GM19438 (cell line): ENCODE measurements at regions not wholly inside any gene's neighbourhood (a gene's known extent, or its start where the extent isn't known, plus 50 kb on each side); places are given as distances from the start of the nearest gene placed in this dataset.
"Not testable (repeated sequence)": the region's sequence is repeated elsewhere in the genome, so short reads cannot be mapped to it uniquely, and the experiment has no call there.

ENCODE experiments used
- ATAC-seq: cut with Tn5 transposase; IDR thresholded peaks from one replicate; pipeline ENCODE4 v1.9.1; 2021; ENCODE audit warnings: low read depth; ENCODE audit not compliant: unreplicated experiment

GRCh38 chr2:199216253-199216652 is 241.5 kb downstream of the SATB2 start:
- ATAC-seq, result peak; percentile 70

- ATAC-seq, result no peak
These were observed 250.7 kb downstream of the SATB2 start for GRCh38 chr2:199207011-199207410.

- ATAC-seq, result no peak
These were observed 251.2 kb downstream of the SATB2 start for GRCh38 chr2:199206536-199206935.

GRCh38 chr2:199202964-199203363 is 254.8 kb downstream of the SATB2 start:
- ATAC-seq, result no peak

GRCh38 chr2:199201539-199201938 is 256.2 kb downstream of the SATB2 start:
- ATAC-seq, result no peak

GRCh38 chr2:199199797-199200196 is 257.9 kb downstream of the SATB2 start:
- no peak for ATAC-seq

GRCh38 chr2:199197448-199197847 is 260.3 kb downstream of the SATB2 start:
- no peak for ATAC-seq

- no peak for ATAC-seq
These were observed 261.1 kb downstream of the SATB2 start for GRCh38 chr2:199196686-199197085.

GRCh38 chr2:199195927-199196502 is 261.7 kb downstream of the SATB2 start:
- no peak for ATAC-seq

- no peak for ATAC-seq
These were observed 266.3 kb downstream of the SATB2 start for GRCh38 chr2:199191461-199191860.

- no peak for ATAC-seq
These were observed 268.5 kb downstream of the SATB2 start for GRCh38 chr2:199189229-199189628.

GRCh38 chr2:199186301-199186751 is 271.4 kb downstream of the SATB2 start:
- no peak for ATAC-seq

- ATAC-seq, result not testable (repeated sequence)
These were observed 272.6 kb downstream of the SATB2 start for GRCh38 chr2:199185174-199185573.

- no peak for ATAC-seq
These were observed 293.9 kb downstream of the SATB2 start for GRCh38 chr2:199163613-199164458.

GRCh38 chr2:199160677-199161465 is 296.9 kb downstream of the SATB2 start:
- ATAC-seq, result no peak

- ATAC-seq, result no peak
These were observed 297.7 kb downstream of the SATB2 start for GRCh38 chr2:199160081-199160480.

- no peak for ATAC-seq
These were observed 309.5 kb downstream of the SATB2 start for GRCh38 chr2:199148076-199148845.

- ATAC-seq, result no peak
These were observed 310.5 kb downstream of the SATB2 start for GRCh38 chr2:199147216-199147615.

GRCh38 chr2:199144546-199144945 is 313.2 kb downstream of the SATB2 start:
- ATAC-seq, result no peak

GRCh38 chr2:199144036-199144435 is 313.7 kb downstream of the SATB2 start:
- ATAC-seq, result no peak
